Endothelial cell of umbilical vein (primary cell): ENCODE measurements at regions not wholly inside any gene's neighbourhood (a gene's known extent, or its start where the extent isn't known, plus 50 kb on each side); places are given as distances from the start of the nearest gene placed in this dataset.

Source experiments
- BruUV-seq: library from RNA; stranded (reverse); fragments of 400-500 nt; replicated peaks from 2 replicates; lab custom pipeline; 2021; lab: Mats Ljungman, UMichigan
- CTCF ChIA-PET: fragments of 300-600, 350-600 bp; sonication (Branson Sonifier 250); formaldehyde crosslinking; loops from one replicate; lab custom pipeline; 2021; ENCODE audit warnings: antibody characterized with exemption, inconsistent platforms; lab: Charles Lee
- POLR2A ChIA-PET: fragments of 300-600, 350-600 bp; sonication (Branson Sonifier 250); formaldehyde crosslinking; loops from one replicate; lab custom pipeline; 2021; ENCODE audit warnings: antibody characterized with exemption, inconsistent platforms; lab: Charles Lee
- DNase-seq: peaks from one replicate; pipeline ENCODE4 v3.0.0-alpha.2; 2011; ENCODE audit warnings: low read depth, low spot score
- FAIRE-seq: peaks from 2 replicates; lab custom pipeline; 2011; peaks lifted over from hg19 to GRCh38; lab: Jason Lieb, UNC
- H2AFZ ChIP-seq: 2 replicates; pipeline ENCODE4 v1.6.0; 2012; ENCODE audit warnings: low read depth, low read length, control low read depth, inconsistent platforms
- H3K27ac ChIP-seq: 2 replicates; pipeline ENCODE4 v1.5.1; 2011; ENCODE audit warnings: low read depth, mild to moderate bottlenecking, control low read depth, low read length, moderate library complexity; ENCODE audit not compliant: insufficient read depth
- H3K27me3 ChIP-seq, 2 experiments: 2 replicates each; pipeline versions ENCODE4 v1.6.0 to v1.6.1; 2011; ENCODE audit warnings: low read length in 2 of 2, mixed read lengths in 1 of 2; ENCODE audit not compliant: control insufficient read depth in 2 of 2, insufficient read depth in 2 of 2
- H3K36me3 ChIP-seq, 2 experiments: 2 replicates in 1 of 2; 3 replicates in 1 of 2; pipeline ENCODE4 v1.5.1; 2011; ENCODE audit warnings: low read length in 2 of 2, mild to moderate bottlenecking in 1 of 2, moderate library complexity in 1 of 2; ENCODE audit not compliant: control insufficient read depth in 2 of 2, insufficient read depth in 2 of 2; ENCODE audit errors: extremely low read depth in 1 of 2
- H3K4me1 ChIP-seq: 3 replicates; pipeline ENCODE4 v1.5.1; 2011; ENCODE audit warnings: mild to moderate bottlenecking, low read length; ENCODE audit not compliant: control insufficient read depth, insufficient read depth; ENCODE audit errors: extremely low read depth
- H3K4me2 ChIP-seq: 2 replicates; pipeline ENCODE4 v1.6.1; 2011; ENCODE audit warnings: low read length, control low read depth, mixed read lengths; ENCODE audit not compliant: insufficient read depth
- H3K4me3 ChIP-seq, 3 experiments: fragments of 200-600 bp in 1 of 3; sonication (generic), shearing (Covaris generic) in 1 of 3; replicated peaks in 1 of 3; 2 replicates each; pipeline ENCODE4 v1.5.1; 2011 to 2016; ENCODE audit warnings: control low read depth in 3 of 3, low read length in 3 of 3, mild to moderate bottlenecking in 2 of 3, inconsistent platforms in 1 of 3, low read depth in 1 of 3, moderate library complexity in 1 of 3; ENCODE audit not compliant: insufficient read depth in 1 of 3
- H3K79me2 ChIP-seq: 2 replicates; pipeline ENCODE4 v1.6.0; 2012; ENCODE audit warnings: low read length, inconsistent platforms; ENCODE audit not compliant: control insufficient read depth, insufficient read depth
- H3K9ac ChIP-seq: replicated peaks from 2 replicates; pipeline ENCODE3; 2011; ENCODE audit warnings: low read length, control low read depth; ENCODE audit not compliant: insufficient read depth; ENCODE audit errors: extremely low read depth
- H3K9me1 ChIP-seq: replicated peaks from 3 replicates; pipeline ENCODE4 v1.6.0; 2011; ENCODE audit warnings: mild to moderate bottlenecking, low read length; ENCODE audit not compliant: control insufficient read depth, insufficient read depth; ENCODE audit errors: extremely low read depth
- H3K9me3 ChIP-seq: replicated peaks from 2 replicates; pipeline ENCODE4 v1.5.1; 2012; ENCODE audit warnings: low read length, inconsistent platforms; ENCODE audit not compliant: control insufficient read depth, insufficient read depth
- H4K20me1 ChIP-seq: replicated peaks from 2 replicates; pipeline ENCODE3; 2011; ENCODE audit warnings: mild to moderate bottlenecking, low read length; ENCODE audit not compliant: control insufficient read depth, insufficient read depth; ENCODE audit errors: extremely low read depth
- EZH2 ChIP-seq: IDR thresholded peaks from 2 replicates; pipeline ENCODE4 v1.6.1; 2012; ENCODE audit warnings: borderline replicate concordance, low read depth, mild to moderate bottlenecking, moderate library complexity, low read length, inconsistent platforms; ENCODE audit not compliant: severe bottlenecking
- FOS ChIP-seq: IDR thresholded peaks from 2 replicates; pipeline ENCODE4 v1.6.1; 2011; ENCODE audit warnings: mild to moderate bottlenecking, low read length, moderate library complexity, borderline replicate concordance; ENCODE audit not compliant: insufficient read depth
- GATA2 ChIP-seq: IDR thresholded peaks from 2 replicates; pipeline ENCODE4 v1.7.0; 2011; ENCODE audit warnings: low read depth, mild to moderate bottlenecking, moderate library complexity, mixed read lengths, low read length; ENCODE audit not compliant: insufficient read length, insufficient read depth
- JUN ChIP-seq: IDR thresholded peaks from 2 replicates; pipeline ENCODE4 v1.6.1; 2011; ENCODE audit warnings: borderline replicate concordance, low read depth; ENCODE audit not compliant: insufficient read length, insufficient read depth
- MYC ChIP-seq: IDR thresholded peaks from one replicate; pipeline ENCODE4 v1.6.1; 2011; ENCODE audit warnings: mild to moderate bottlenecking, low read depth, low read length
- POLR2A ChIP-seq: IDR thresholded peaks from 2 replicates; pipeline ENCODE4 v1.6.1; 2012; ENCODE audit warnings: low read depth, mild to moderate bottlenecking, control low read depth, low read length
- POLR2AphosphoS5 ChIP-seq: IDR thresholded peaks from 2 replicates; pipeline ENCODE4 v1.6.1; 2012; ENCODE audit warnings: low read depth, mild to moderate bottlenecking, control low read depth, low read length, moderate library complexity; ENCODE audit not compliant: insufficient read depth
- dilution Hi-C: fragments of 300-500 bp; cut with MboI; formaldehyde crosslinking; loops from one replicate; pipeline ENCODE4 v1.15.0; 2019; ENCODE audit warnings: low sequenced_read_pairs; ENCODE audit not compliant: extremely low pct_ligation_motif_present
- intact Hi-C: fragments of 100-400 bp; cut with micrococcal nuclease; formaldehyde crosslinking; loops from one replicate; pipeline ENCODE4 v1.10.0; 2022
- TF ChIP-seq, protein P1 (sequence below): IDR thresholded peaks from 2 replicates; pipeline ENCODE4 v1.6.1; 2011; ENCODE audit not compliant: insufficient read depth, insufficient read length
- TF ChIP-seq, protein P2 (sequence below), 2 donors: IDR thresholded peaks; 1 replicate in 1 of 2; 2 replicates in 1 of 2; pipeline ENCODE4 v1.5.1; 2011; ENCODE audit warnings: low read length in 2 of 2, mild to moderate bottlenecking in 2 of 2, moderate library complexity in 2 of 2, control low read depth in 1 of 2, inconsistent platforms in 1 of 2, low read depth in 1 of 2; ENCODE audit not compliant: insufficient read depth in 1 of 2; ENCODE audit errors: extremely low read depth in 1 of 2

DNA sequence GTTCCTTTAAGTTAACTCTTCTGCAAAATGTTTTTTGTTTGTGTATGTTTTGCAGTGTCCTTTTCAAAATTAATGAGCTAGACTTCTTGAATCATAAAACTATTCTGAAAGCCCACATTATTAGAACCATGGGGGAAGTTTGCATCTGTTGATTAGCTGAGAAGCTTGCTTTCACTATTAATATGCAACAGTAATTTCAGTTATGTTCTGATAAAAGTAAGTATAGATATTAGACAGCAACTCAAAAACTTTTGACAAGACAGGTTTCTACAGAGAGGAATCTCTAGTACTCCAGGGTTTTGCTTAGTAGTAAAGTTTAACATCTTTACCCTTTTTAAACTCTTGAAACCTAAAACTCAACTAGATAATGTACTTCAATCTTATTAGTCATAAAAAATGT, 147.8 kb downstream of the UBE2E3 start:
- Histone ChIP-seq H4K20me1 (no peaks in the 10 kb centered on the region), H3K9me3 (no peaks in the 10 kb centered on the region), H3K9ac (no peak overlapping the region), H3K27ac (no peak overlapping the region), H3K4me3 (no peak overlapping the region), H3K79me2 (no peaks in the 10 kb centered on the region), H3K36me3 (no peaks in the 10 kb centered on the region), H3K4me2 (no peak overlapping the region), H2AFZ (no peak overlapping the region), H3K27me3 (no peaks in the 10 kb centered on the region), H3K9me1 (no peaks in the 10 kb centered on the region), H3K4me1 (peaks cover 16% of the 10 kb centered on the region)
- DNase-seq, result no peak
- POLR2A ChIA-PET, result no interaction called here
- FAIRE-seq, result no peak
- CTCF ChIA-PET, result interaction anchor here (0.7 kb wide), 1 partner anchor 180 kb away, joined by 3 read pairs; no protein-coding TSS in a partner anchor
- intact Hi-C loops, result no loop called here
- no TSS peak for BruUV-seq
- TF ChIP-seq POLR2A (no peak), EZH2 (no peak), FOS (no peak), GATA2 (no peak), JUN (no peak), POLR2AphosphoS5 (no peak), MYC (no peak)
- TF ChIP-seq, protein P1, sequence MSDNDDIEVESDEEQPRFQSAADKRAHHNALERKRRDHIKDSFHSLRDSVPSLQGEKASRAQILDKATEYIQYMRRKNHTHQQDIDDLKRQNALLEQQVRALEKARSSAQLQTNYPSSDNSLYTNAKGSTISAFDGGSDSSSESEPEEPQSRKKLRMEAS, result no peak
- TF ChIP-seq, protein P2, sequence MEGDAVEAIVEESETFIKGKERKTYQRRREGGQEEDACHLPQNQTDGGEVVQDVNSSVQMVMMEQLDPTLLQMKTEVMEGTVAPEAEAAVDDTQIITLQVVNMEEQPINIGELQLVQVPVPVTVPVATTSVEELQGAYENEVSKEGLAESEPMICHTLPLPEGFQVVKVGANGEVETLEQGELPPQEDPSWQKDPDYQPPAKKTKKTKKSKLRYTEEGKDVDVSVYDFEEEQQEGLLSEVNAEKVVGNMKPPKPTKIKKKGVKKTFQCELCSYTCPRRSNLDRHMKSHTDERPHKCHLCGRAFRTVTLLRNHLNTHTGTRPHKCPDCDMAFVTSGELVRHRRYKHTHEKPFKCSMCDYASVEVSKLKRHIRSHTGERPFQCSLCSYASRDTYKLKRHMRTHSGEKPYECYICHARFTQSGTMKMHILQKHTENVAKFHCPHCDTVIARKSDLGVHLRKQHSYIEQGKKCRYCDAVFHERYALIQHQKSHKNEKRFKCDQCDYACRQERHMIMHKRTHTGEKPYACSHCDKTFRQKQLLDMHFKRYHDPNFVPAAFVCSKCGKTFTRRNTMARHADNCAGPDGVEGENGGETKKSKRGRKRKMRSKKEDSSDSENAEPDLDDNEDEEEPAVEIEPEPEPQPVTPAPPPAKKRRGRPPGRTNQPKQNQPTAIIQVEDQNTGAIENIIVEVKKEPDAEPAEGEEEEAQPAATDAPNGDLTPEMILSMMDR (IDR thresholded peaks at IDR 0.05; ENCODE audit: extremely low read depth in 1 of 2, insufficient read depth in 1 of 2, low read depth in 1 of 2, low read length in 2 of 2), result no peak
- dilution Hi-C loops, result no loop called here
